ENCODE measurements at regions not wholly inside any gene's neighbourhood (a gene's known extent, or its start where the extent isn't known, plus 50 kb on each side); places are given as distances from the start of the nearest gene placed in this dataset.
"Not testable (repeated sequence)": the region's sequence is repeated elsewhere in the genome, so short reads cannot be mapped to it uniquely, and the experiment has no call there.

DNA sequence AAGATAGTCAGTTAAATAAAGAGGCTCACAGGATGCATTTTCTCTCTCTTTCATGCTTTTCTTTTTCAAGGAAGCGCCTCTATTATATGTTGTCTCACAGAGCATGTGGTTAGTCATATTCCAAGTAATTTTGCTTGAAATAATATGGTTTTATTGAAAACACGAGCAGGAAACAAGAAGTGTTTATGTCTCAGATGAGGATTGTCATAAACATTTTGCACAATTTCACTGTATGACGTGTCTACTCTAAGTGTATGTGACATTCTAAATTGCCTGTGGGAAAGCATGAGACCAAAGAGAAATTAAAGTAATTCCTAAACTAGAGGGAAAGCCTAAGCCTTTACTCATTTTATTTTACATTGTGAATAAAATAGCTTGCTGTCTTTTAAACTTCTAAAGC lies 818.6 kb downstream of the EPHA3 start:
- H4K20me1 ChIP-seq (ENCODE audit: insufficient read depth), result no peaks in the 10 kb centered on the region
- TF ChIP-seq, protein P1, sequence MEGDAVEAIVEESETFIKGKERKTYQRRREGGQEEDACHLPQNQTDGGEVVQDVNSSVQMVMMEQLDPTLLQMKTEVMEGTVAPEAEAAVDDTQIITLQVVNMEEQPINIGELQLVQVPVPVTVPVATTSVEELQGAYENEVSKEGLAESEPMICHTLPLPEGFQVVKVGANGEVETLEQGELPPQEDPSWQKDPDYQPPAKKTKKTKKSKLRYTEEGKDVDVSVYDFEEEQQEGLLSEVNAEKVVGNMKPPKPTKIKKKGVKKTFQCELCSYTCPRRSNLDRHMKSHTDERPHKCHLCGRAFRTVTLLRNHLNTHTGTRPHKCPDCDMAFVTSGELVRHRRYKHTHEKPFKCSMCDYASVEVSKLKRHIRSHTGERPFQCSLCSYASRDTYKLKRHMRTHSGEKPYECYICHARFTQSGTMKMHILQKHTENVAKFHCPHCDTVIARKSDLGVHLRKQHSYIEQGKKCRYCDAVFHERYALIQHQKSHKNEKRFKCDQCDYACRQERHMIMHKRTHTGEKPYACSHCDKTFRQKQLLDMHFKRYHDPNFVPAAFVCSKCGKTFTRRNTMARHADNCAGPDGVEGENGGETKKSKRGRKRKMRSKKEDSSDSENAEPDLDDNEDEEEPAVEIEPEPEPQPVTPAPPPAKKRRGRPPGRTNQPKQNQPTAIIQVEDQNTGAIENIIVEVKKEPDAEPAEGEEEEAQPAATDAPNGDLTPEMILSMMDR (IDR thresholded peaks at IDR 0.05; ENCODE audit: poor library complexity, severe bottlenecking), result no peak
- TF ChIP-seq, protein P2, sequence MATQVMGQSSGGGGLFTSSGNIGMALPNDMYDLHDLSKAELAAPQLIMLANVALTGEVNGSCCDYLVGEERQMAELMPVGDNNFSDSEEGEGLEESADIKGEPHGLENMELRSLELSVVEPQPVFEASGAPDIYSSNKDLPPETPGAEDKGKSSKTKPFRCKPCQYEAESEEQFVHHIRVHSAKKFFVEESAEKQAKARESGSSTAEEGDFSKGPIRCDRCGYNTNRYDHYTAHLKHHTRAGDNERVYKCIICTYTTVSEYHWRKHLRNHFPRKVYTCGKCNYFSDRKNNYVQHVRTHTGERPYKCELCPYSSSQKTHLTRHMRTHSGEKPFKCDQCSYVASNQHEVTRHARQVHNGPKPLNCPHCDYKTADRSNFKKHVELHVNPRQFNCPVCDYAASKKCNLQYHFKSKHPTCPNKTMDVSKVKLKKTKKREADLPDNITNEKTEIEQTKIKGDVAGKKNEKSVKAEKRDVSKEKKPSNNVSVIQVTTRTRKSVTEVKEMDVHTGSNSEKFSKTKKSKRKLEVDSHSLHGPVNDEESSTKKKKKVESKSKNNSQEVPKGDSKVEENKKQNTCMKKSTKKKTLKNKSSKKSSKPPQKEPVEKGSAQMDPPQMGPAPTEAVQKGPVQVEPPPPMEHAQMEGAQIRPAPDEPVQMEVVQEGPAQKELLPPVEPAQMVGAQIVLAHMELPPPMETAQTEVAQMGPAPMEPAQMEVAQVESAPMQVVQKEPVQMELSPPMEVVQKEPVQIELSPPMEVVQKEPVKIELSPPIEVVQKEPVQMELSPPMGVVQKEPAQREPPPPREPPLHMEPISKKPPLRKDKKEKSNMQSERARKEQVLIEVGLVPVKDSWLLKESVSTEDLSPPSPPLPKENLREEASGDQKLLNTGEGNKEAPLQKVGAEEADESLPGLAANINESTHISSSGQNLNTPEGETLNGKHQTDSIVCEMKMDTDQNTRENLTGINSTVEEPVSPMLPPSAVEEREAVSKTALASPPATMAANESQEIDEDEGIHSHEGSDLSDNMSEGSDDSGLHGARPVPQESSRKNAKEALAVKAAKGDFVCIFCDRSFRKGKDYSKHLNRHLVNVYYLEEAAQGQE (IDR thresholded peaks at IDR 0.05; ENCODE audit: borderline replicate concordance), result no peak
- no peak for TF ChIP-seq MXI1 (conservative IDR thresholded peaks at IDR 0.05; ENCODE audit: poor library complexity, severe bottlenecking)
- TF ChIP-seq EP300 (conservative IDR thresholded peaks at IDR 0.05; ENCODE audit: poor library complexity, severe bottlenecking), result no peak
- TF ChIP-seq TAF1 (IDR thresholded peaks at IDR 0.05; ENCODE audit: low read depth), result no peak
- no peak for TF ChIP-seq RAD21 (conservative IDR thresholded peaks at IDR 0.05)
- no peak for TF ChIP-seq EZH2 (IDR thresholded peaks at IDR 0.05; ENCODE audit: borderline replicate concordance, insufficient read depth, low read length, poor library complexity, severe bottlenecking)
- no peak for TF ChIP-seq POLR2AphosphoS5 (IDR thresholded peaks at IDR 0.05)
- no peak for TF ChIP-seq SMC3 (conservative IDR thresholded peaks at IDR 0.05; ENCODE audit: poor library complexity)
- H3K27me3 ChIP-seq (ENCODE audit: insufficient read depth, low read depth, low read length), result no peaks in the 10 kb centered on the region
- H3K36me3 ChIP-seq (ENCODE audit: insufficient read depth, low read length), result no peaks in the 10 kb centered on the region
- H3F3A ChIP-seq (ENCODE audit: insufficient read depth, low read length, poor library complexity, severe bottlenecking), result no peaks in the 10 kb centered on the region
- H2AFZ ChIP-seq (ENCODE audit: low read depth, low read length), result no peak overlapping the region
- H3K9me2 ChIP-seq (ENCODE audit: insufficient read depth, low read length), result no peaks in the 10 kb centered on the region
- H3K9me3 ChIP-seq (ENCODE audit: low read length), result no peaks in the 10 kb centered on the region
- H3K4me2 ChIP-seq (ENCODE audit: low read length), result no peak overlapping the region
- no peak overlapping the region for H3K4me3 ChIP-seq (ENCODE audit: low read length)
- H3K79me2 ChIP-seq (replicated peaks; ENCODE audit: insufficient read depth, low read length), result no peaks in the 10 kb centered on the region
- no peak overlapping the region for H3K9ac ChIP-seq (ENCODE audit: low read length)
- no peak overlapping the region for H3K27ac ChIP-seq (ENCODE audit: low read length)

DNA sequence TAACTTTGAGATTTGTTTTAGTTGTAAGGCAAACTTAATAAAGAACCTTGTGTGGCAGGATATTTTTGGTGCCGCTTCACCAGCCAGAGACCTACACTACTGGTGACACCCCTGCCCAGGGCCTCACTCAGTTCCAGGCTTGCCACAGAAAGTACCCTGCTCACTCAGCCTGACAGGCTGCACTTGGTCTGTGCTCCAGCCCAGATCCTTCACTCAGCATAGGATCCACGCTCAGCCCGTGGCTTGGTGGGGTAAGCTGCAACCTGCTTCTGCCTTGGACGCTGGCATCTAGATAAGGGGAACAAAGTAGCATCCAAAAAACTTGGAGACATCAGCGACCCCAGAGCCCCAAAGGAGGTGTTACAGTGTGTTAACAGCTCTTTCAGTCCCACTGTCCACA lies 825.5 kb downstream of the EPHA3 start:
- Histone ChIP-seq H3K9ac (ENCODE audit: low read length) (no peak overlapping the region), H3K9me2 (ENCODE audit: insufficient read depth, low read length) (no peaks in the 10 kb centered on the region), H3F3A (ENCODE audit: insufficient read depth, low read length, poor library complexity, severe bottlenecking) (no peaks in the 10 kb centered on the region), H3K79me2 (replicated peaks; ENCODE audit: insufficient read depth, low read length) (no peaks in the 10 kb centered on the region), H3K27me3 (ENCODE audit: insufficient read depth, low read depth, low read length) (no peaks in the 10 kb centered on the region), H3K4me3 (ENCODE audit: low read length) (no peak overlapping the region), H3K4me2 (ENCODE audit: low read length) (no peak overlapping the region), H4K20me1 (ENCODE audit: insufficient read depth) (no peaks in the 10 kb centered on the region), H3K36me3 (ENCODE audit: insufficient read depth, low read length) (no peaks in the 10 kb centered on the region), H3K27ac (ENCODE audit: low read length) (no peak overlapping the region), H3K9me3 (ENCODE audit: low read length) (no peaks in the 10 kb centered on the region), H2AFZ (ENCODE audit: low read depth, low read length) (no peak overlapping the region)
- TF ChIP-seq, protein P2 (IDR thresholded peaks at IDR 0.05; ENCODE audit: borderline replicate concordance), result no peak
- TF ChIP-seq EZH2 (IDR thresholded peaks at IDR 0.05; ENCODE audit: borderline replicate concordance, insufficient read depth, low read length, poor library complexity, severe bottlenecking), result no peak
- TF ChIP-seq SMC3 (conservative IDR thresholded peaks at IDR 0.05; ENCODE audit: poor library complexity), result no peak
- TF ChIP-seq POLR2AphosphoS5 (IDR thresholded peaks at IDR 0.05), result no peak
- TF ChIP-seq TAF1 (IDR thresholded peaks at IDR 0.05; ENCODE audit: low read depth), result no peak
- TF ChIP-seq, protein P1 (IDR thresholded peaks at IDR 0.05; ENCODE audit: poor library complexity, severe bottlenecking), result no peak
- TF ChIP-seq RAD21 (conservative IDR thresholded peaks at IDR 0.05), result no peak
- TF ChIP-seq MXI1 (conservative IDR thresholded peaks at IDR 0.05; ENCODE audit: poor library complexity, severe bottlenecking), result no peak
- no peak for TF ChIP-seq EP300 (conservative IDR thresholded peaks at IDR 0.05; ENCODE audit: poor library complexity, severe bottlenecking)

DNA sequence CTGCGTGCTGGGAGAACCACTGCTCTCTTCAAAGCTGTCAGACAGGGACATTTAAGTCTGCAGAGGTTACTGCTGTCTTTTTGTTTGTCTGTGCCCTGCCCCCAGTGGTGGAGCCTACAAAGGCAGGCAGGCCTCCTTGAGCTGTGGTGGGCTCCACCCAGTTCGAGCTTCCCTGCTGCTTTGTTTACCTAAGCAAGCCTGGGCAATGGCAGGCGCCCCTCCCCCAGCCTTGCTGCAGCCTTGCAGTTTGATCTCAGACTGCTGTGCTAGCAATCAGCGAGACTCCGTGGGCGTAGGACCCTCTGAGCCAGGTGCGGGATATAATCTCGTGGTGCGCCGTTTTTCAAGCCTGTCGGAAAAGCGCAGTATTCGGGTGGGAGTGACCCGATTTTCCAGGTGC lies 837.0 kb downstream of the EPHA3 start:
- not testable (repeated sequence) for H3F3A ChIP-seq (ENCODE audit: insufficient read depth, low read length, poor library complexity, severe bottlenecking); H3K4me2 ChIP-seq (ENCODE audit: low read length); H3K27me3 ChIP-seq (ENCODE audit: insufficient read depth, low read depth, low read length); H3K27ac ChIP-seq (ENCODE audit: low read length); H2AFZ ChIP-seq (ENCODE audit: low read depth, low read length); H3K9me3 ChIP-seq (ENCODE audit: low read length); H3K9me2 ChIP-seq (ENCODE audit: insufficient read depth, low read length); H3K4me3 ChIP-seq (ENCODE audit: low read length); H3K79me2 ChIP-seq (replicated peaks; ENCODE audit: insufficient read depth, low read length); H4K20me1 ChIP-seq (ENCODE audit: insufficient read depth); H3K9ac ChIP-seq (ENCODE audit: low read length); H3K36me3 ChIP-seq (ENCODE audit: insufficient read depth, low read length)
